ENCODE measurements at regions not wholly inside any gene's neighbourhood (a gene's known extent, or its start where the extent isn't known, plus 50 kb on each side); places are given as distances from the start of the nearest gene placed in this dataset.

- TF ChIP-seq, protein P1, sequence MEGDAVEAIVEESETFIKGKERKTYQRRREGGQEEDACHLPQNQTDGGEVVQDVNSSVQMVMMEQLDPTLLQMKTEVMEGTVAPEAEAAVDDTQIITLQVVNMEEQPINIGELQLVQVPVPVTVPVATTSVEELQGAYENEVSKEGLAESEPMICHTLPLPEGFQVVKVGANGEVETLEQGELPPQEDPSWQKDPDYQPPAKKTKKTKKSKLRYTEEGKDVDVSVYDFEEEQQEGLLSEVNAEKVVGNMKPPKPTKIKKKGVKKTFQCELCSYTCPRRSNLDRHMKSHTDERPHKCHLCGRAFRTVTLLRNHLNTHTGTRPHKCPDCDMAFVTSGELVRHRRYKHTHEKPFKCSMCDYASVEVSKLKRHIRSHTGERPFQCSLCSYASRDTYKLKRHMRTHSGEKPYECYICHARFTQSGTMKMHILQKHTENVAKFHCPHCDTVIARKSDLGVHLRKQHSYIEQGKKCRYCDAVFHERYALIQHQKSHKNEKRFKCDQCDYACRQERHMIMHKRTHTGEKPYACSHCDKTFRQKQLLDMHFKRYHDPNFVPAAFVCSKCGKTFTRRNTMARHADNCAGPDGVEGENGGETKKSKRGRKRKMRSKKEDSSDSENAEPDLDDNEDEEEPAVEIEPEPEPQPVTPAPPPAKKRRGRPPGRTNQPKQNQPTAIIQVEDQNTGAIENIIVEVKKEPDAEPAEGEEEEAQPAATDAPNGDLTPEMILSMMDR (IDR thresholded peaks at IDR 0.05; ENCODE audit: low read depth, low read length): no peak
- no peak for TF ChIP-seq POLR2A (IDR thresholded peaks at IDR 0.05; ENCODE audit: extremely low read depth, insufficient read length)
- TF ChIP-seq, protein P2, sequence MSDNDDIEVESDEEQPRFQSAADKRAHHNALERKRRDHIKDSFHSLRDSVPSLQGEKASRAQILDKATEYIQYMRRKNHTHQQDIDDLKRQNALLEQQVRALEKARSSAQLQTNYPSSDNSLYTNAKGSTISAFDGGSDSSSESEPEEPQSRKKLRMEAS (IDR thresholded peaks at IDR 0.05; ENCODE audit: low read depth, low read length): no peak
- no peak for TF ChIP-seq MYC (IDR thresholded peaks at IDR 0.05; ENCODE audit: low read depth, low read length)
Measured at GRCh38 chr3:135802171-135802570, 163.4 kb upstream of the PPP2R3A start.
